ENCODE measurements at regions not wholly inside any gene's neighbourhood (a gene's known extent, or its start where the extent isn't known, plus 50 kb on each side); places are given as distances from the start of the nearest gene placed in this dataset.

GRCh38 chr14:81584495-81584894 is 50.8 kb upstream of the SEL1L start:
- Histone ChIP-seq H3K9me3 (no peaks in the 10 kb centered on the region), H3K4me3 (no peak overlapping the region), H3K4me1 (no peaks in the 10 kb centered on the region), H3K27ac (no peak overlapping the region), H3K4me2 (no peak overlapping the region)
- WGBS (ENCODE audit: missing lambda C conversion rate) = 48% methylated on average over 2 of the region's 2 CpGs
- DNase-seq (ENCODE audit: low read depth in 1 of 2, low spot score in 1 of 2) (no peak), ATAC-seq (no peak), FAIRE-seq (no peak)
- ChIA-PET POLR2A (no interaction called here), CTCF (no interaction called here)
- TF ChIP-seq ZC3H11A (IDR thresholded peaks at IDR 0.05) (no peak), ESRRA (IDR thresholded peaks at IDR 0.05; ENCODE audit: borderline replicate concordance, low read length) (no peak), RNF2 (IDR thresholded peaks at IDR 0.05; ENCODE audit: borderline replicate concordance, low read depth) (no peak), BHLHE40 (IDR thresholded peaks at IDR 0.05; ENCODE audit: low read depth, low read length) (no peak), RARB (CRISPR knock-in tag; IDR thresholded peaks at IDR 0.05) (no peak), CHD4 (IDR thresholded peaks at IDR 0.05; ENCODE audit: borderline replicate concordance) (no peak), POLR2A (IDR thresholded peaks at IDR 0.05; ENCODE audit: low read length) (no peak), HES2 (IDR thresholded peaks at IDR 0.05) (no peak), TFCP2L1 (CRISPR knock-in tag; IDR thresholded peaks at IDR 0.05) (no peak), FOXS1 (CRISPR knock-in tag; IDR thresholded peaks at IDR 0.05) (no peak), MYC (IDR thresholded peaks at IDR 0.05; ENCODE audit: borderline replicate concordance, low read length) (no peak), RFX5 (IDR thresholded peaks at IDR 0.05) (no peak), PHF8 (IDR thresholded peaks at IDR 0.05; ENCODE audit: borderline replicate concordance, low read depth) (no peak), EHF (CRISPR knock-in tag; IDR thresholded peaks at IDR 0.05) (no peak), MAX (IDR thresholded peaks at IDR 0.05) (no peak), TP53 (CRISPR knock-in tag; IDR thresholded peaks at IDR 0.05) (no peak), HOXA7 (CRISPR knock-in tag; IDR thresholded peaks at IDR 0.05) (no peak), REST (IDR thresholded peaks at IDR 0.05) (no peak), JUNB (IDR thresholded peaks at IDR 0.05) (no peak)

- Histone ChIP-seq H3K4me1 (no peaks in the 10 kb centered on the region), H3K9me3 (no peaks in the 10 kb centered on the region), H3K4me2 (no peak overlapping the region), H3K27ac (no peak overlapping the region), H3K4me3 (no peak overlapping the region)
- DNase-seq (ENCODE audit: low read depth in 1 of 2, low spot score in 1 of 2) = peak in 1 of 2 experiments; percentile 4
- POLR2A ChIA-PET = no interaction called here
- 11% methylated on average over 7 of the region's 7 CpGs for WGBS (ENCODE audit: missing lambda C conversion rate)
- CTCF ChIA-PET = interaction anchor here (1.1 kb wide), 1 partner anchor 401 kb away, joined by 4 read pairs; no protein-coding TSS in a partner anchor
- FAIRE-seq = no peak
- peak in 1 of 2 experiments; percentile 53; a peak in 3 of 6 replicates for ATAC-seq
- TF ChIP-seq EP300 (IDR thresholded peaks at IDR 0.05) (no peak), HOXB5 (CRISPR knock-in tag; IDR thresholded peaks at IDR 0.05) (no peak), RARB (CRISPR knock-in tag; IDR thresholded peaks at IDR 0.05) (no peak), KDM1A (IDR thresholded peaks at IDR 0.05; ENCODE audit: low read depth) (no peak), NFE2L2 (conservative IDR thresholded peaks at IDR 0.05; ENCODE audit: low read length) (no peak), CBX8 (IDR thresholded peaks at IDR 0.05) (no peak), HOXB13 (CRISPR knock-in tag; IDR thresholded peaks at IDR 0.05; ENCODE audit: low read depth) (no peak), BHLHE40 (IDR thresholded peaks at IDR 0.05; ENCODE audit: low read depth, low read length) (no peak), JUNB (IDR thresholded peaks at IDR 0.05) (no peak), EHF (CRISPR knock-in tag; IDR thresholded peaks at IDR 0.05) (no peak), BCL3 (IDR thresholded peaks at IDR 0.05) (no peak), GATA3 (IDR thresholded peaks at IDR 0.05; ENCODE audit: borderline replicate concordance) (no peak), KDM5A (IDR thresholded peaks at IDR 0.05) (no peak), CBX2 (IDR thresholded peaks at IDR 0.05; ENCODE audit: borderline replicate concordance, low read depth) (no peak), ESRRA (IDR thresholded peaks at IDR 0.05; ENCODE audit: borderline replicate concordance, low read length) (no peak), NR3C1 (IDR thresholded peaks at IDR 0.05) (no peak), HOXA7 (CRISPR knock-in tag; IDR thresholded peaks at IDR 0.05) (no peak), CHD4 (IDR thresholded peaks at IDR 0.05; ENCODE audit: borderline replicate concordance) (no peak)
These were observed 55.9 kb upstream of the SEL1L start for GRCh38 chr14:81589381-81590065.
